PC-3 (cell line): ENCODE measurements at regions not wholly inside any gene's neighbourhood (a gene's known extent, or its start where the extent isn't known, plus 50 kb on each side); places are given as distances from the start of the nearest gene placed in this dataset.

Experiments
- ATAC-seq: fragments of 200-7000 bp; cut with Tn5 transposase; 2 replicates; pipeline ENCODE4 v1.9.1; 2020; ENCODE audit warnings: mild to moderate bottlenecking, moderate library complexity
- BruUV-seq: library from RNA; stranded (reverse); fragments of 400-500 nt; replicated peaks from 2 replicates; lab custom pipeline; 2021; lab: Mats Ljungman, UMichigan
- CTCF ChIA-PET: fragments of 300-600 bp; sonication (Branson Sonifier 250); formaldehyde crosslinking; loops from one replicate; lab custom pipeline; 2022; ENCODE audit warnings: antibody characterized with exemption; lab: Charles Lee
- POLR2A ChIA-PET: fragments of 300-600 bp; sonication (Branson Sonifier 250); formaldehyde crosslinking; loops from one replicate; lab custom pipeline; 2022; ENCODE audit warnings: antibody characterized with exemption; ENCODE audit not compliant: unreplicated experiment; lab: Charles Lee
- DNase-seq: peaks from one replicate; pipeline ENCODE4 v3.0.0-alpha.2; 2015
- H2AFZ ChIP-seq: fragments of 300-600 bp; sonication (generic); 2 replicates; pipeline ENCODE4 v1.6.0; 2016; ENCODE audit warnings: antibody characterized with exemption, low read length
- H3F3A ChIP-seq: fragments of 300-600 bp; sonication (generic); one replicate; pipeline ENCODE4 v1.6.0; 2017; ENCODE audit warnings: antibody characterized with exemption, low read length, control low read depth, mild to moderate bottlenecking; ENCODE audit not compliant: unreplicated experiment
- H3K27ac ChIP-seq: fragments of 300-600 bp; sonication (generic); 2 replicates; pipeline ENCODE4 v1.5.1; 2016; ENCODE audit warnings: mild to moderate bottlenecking, low read length
- H3K27me3 ChIP-seq: fragments of 300-600 bp; sonication (generic); 2 replicates; pipeline ENCODE4 v1.6.1; 2016; ENCODE audit warnings: low read length, mixed read lengths
- H3K36me3 ChIP-seq: fragments of 300-600 bp; sonication (generic); 2 replicates; pipeline ENCODE4 v1.6.1; 2016; ENCODE audit warnings: low read depth, mixed run types, low read length, mixed read lengths
- H3K4me1 ChIP-seq: fragments of 300-600 bp; sonication (generic); 2 replicates; pipeline ENCODE4 v1.5.1; 2016; ENCODE audit warnings: low read length; ENCODE audit not compliant: insufficient read depth
- H3K4me2 ChIP-seq: fragments of 300-600 bp; sonication (generic); 2 replicates; pipeline ENCODE4 v1.6.0; 2016; ENCODE audit warnings: low read length
- H3K4me3 ChIP-seq: fragments of 300-600 bp; sonication (generic); 2 replicates; pipeline ENCODE4 v1.5.1; 2016; ENCODE audit warnings: mild to moderate bottlenecking, low read length, mixed read lengths
- H3K79me2 ChIP-seq: fragments of 300-600 bp; sonication (generic); 2 replicates; pipeline ENCODE4 v1.6.1; 2017; ENCODE audit warnings: low read length, mixed read lengths
- H3K9ac ChIP-seq: fragments of 300-600 bp; sonication (generic); 2 replicates; pipeline ENCODE4 v1.6.0; 2016; ENCODE audit warnings: mild to moderate bottlenecking, low read length
- H3K9me2 ChIP-seq: fragments of 300-600 bp; sonication (generic); replicated peaks from 2 replicates; pipeline ENCODE4 v1.6.1; 2016; ENCODE audit warnings: mixed run types, low read length, mixed read lengths
- H3K9me3 ChIP-seq: fragments of 300-600 bp; sonication (generic); 2 replicates; pipeline ENCODE4 v1.6.1; 2016; ENCODE audit warnings: low read length, mixed read lengths
- H4K20me1 ChIP-seq: fragments of 300-600 bp; sonication (generic); 2 replicates; pipeline ENCODE4 v1.6.1; 2016; ENCODE audit warnings: low read length, mixed read lengths
- EZH2 ChIP-seq: fragments of 300-600 bp; sonication (generic); IDR thresholded peaks from one replicate; pipeline ENCODE4 v1.6.1; 2017; ENCODE audit warnings: antibody characterized with exemption, mild to moderate bottlenecking, low read length; ENCODE audit not compliant: unreplicated experiment
- EZH2phosphoT487 ChIP-seq: fragments of 300-600 bp; sonication (generic); IDR thresholded peaks from 2 replicates; pipeline ENCODE4 v1.6.1; 2018; ENCODE audit warnings: mild to moderate bottlenecking, antibody characterized with exemption, low read length, borderline replicate concordance
- intact Hi-C: fragments of 100-400 bp; cut with micrococcal nuclease; formaldehyde crosslinking; loops from 2 replicates; pipeline ENCODE4 v1.9.0; 2023
- TF ChIP-seq, protein P1 (sequence below): fragments of 300-600 bp; sonication (generic); conservative IDR thresholded peaks from 2 replicates; pipeline ENCODE4 v1.5.1; 2017; ENCODE audit warnings: antibody characterized with exemption, low read depth, mild to moderate bottlenecking, low read length

DNA sequence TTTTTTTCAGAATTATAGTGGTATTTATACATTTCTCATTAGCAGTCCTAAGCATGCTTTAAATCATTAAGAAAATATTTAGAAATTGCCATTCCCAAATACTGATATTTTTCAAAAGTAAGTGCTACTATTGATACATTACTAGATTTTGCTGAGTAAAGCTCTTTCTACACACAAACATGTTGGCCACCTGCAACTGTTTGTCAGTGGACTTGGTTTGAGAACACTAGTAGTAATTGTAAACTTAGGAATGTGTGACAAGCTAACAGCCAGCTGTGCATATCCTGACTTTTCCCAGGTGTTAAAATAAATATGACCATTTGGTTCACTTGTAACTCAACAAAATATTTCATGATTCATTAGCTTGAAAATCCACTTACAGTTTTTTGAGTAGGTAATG lies 103.1 kb downstream of the MSTN start:
- Histone ChIP-seq H3K4me1 (no peaks in the 10 kb centered on the region), H3K36me3 (no peaks in the 10 kb centered on the region), H3K4me3 (no peak overlapping the region), H3K9me2 (no peaks in the 10 kb centered on the region), H3K4me2 (no peak overlapping the region), H3K27ac (no peak overlapping the region), H4K20me1 (no peaks in the 10 kb centered on the region), H3K9me3 (no peaks in the 10 kb centered on the region), H3K79me2 (no peaks in the 10 kb centered on the region), H3K27me3 (no peaks in the 10 kb centered on the region), H3K9ac (no peak overlapping the region), H3F3A (no peaks in the 10 kb centered on the region), H2AFZ (no peak overlapping the region)
- no peak for ATAC-seq
- BruUV-seq = no TSS peak
- ChIA-PET CTCF (no interaction called here), POLR2A (no interaction called here)
- TF ChIP-seq, protein P1, sequence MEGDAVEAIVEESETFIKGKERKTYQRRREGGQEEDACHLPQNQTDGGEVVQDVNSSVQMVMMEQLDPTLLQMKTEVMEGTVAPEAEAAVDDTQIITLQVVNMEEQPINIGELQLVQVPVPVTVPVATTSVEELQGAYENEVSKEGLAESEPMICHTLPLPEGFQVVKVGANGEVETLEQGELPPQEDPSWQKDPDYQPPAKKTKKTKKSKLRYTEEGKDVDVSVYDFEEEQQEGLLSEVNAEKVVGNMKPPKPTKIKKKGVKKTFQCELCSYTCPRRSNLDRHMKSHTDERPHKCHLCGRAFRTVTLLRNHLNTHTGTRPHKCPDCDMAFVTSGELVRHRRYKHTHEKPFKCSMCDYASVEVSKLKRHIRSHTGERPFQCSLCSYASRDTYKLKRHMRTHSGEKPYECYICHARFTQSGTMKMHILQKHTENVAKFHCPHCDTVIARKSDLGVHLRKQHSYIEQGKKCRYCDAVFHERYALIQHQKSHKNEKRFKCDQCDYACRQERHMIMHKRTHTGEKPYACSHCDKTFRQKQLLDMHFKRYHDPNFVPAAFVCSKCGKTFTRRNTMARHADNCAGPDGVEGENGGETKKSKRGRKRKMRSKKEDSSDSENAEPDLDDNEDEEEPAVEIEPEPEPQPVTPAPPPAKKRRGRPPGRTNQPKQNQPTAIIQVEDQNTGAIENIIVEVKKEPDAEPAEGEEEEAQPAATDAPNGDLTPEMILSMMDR = no peak
- TF ChIP-seq EZH2 = no peak
- no peak for TF ChIP-seq EZH2phosphoT487
- DNase-seq = no peak
- intact Hi-C loops = no loop called here

DNA sequence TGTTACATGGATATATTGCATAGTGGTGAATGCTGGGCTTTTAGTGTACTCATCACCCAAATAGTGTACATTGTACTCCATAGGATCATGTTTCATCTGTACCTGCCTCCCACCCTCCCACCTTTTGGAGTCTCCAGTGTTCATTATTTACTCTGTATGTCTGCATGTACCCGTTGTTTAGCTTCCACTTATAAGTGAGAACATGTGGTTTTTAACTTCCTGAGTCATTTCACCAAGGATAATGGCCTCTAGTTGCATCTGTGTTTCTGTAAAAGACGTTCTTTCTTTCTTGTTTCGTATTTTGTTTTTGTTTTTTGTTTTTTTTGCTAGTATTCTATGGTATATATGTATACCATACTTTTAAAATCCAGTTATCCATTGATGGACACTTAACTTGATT lies 107.5 kb downstream of the MSTN start:
- DNase-seq (no peak), ATAC-seq (no peak)
- H3K4me3 ChIP-seq = no peak overlapping the region
- no peak overlapping the region for H3K27ac ChIP-seq
- no peaks in the 10 kb centered on the region for H3K4me1 ChIP-seq
- H3K79me2 ChIP-seq = no peaks in the 10 kb centered on the region
- TF ChIP-seq, protein P1 = no peak
- no peak for TF ChIP-seq EZH2phosphoT487
- no peak for TF ChIP-seq EZH2
- no peaks in the 10 kb centered on the region for H3K9me2 ChIP-seq
- H3K36me3 ChIP-seq = no peaks in the 10 kb centered on the region
- no peaks in the 10 kb centered on the region for H3F3A ChIP-seq
- no peaks in the 10 kb centered on the region for H3K27me3 ChIP-seq
- no peak overlapping the region for H2AFZ ChIP-seq
- ChIA-PET POLR2A (no interaction called here), CTCF (no interaction called here)
- no peak overlapping the region for H3K4me2 ChIP-seq
- no TSS peak for BruUV-seq
- no peaks in the 10 kb centered on the region for H3K9me3 ChIP-seq
- H4K20me1 ChIP-seq = no peaks in the 10 kb centered on the region
- H3K9ac ChIP-seq = no peak overlapping the region
- intact Hi-C loops = no loop called here

DNA sequence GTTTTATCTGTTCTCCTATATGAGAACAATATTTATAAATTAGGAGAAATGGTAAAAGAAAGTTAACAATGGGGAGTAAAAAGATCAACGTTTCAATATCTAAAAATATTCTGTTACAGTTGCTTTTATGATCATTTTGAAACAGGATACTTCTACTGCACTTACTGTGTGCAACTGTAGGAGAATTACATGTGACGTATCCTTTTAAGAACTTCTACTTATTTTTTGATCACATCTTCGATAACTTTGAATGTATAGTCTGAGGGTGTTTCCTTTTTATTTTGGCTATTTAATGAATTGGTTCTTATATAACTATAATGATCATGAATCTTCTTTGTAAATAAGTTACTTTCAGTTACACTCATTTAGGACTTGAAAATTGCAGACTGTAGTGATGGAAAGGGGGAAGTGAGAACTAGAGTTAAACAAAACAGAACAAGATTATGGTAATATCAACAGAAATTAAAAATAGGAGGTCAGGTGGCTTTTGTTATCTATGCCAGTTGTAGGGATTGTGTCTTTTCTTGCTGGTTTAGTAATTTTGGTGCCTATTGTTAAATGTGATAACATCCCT lies 109.9 kb downstream of the MSTN start:
- ChIA-PET CTCF (no interaction called here), POLR2A (no interaction called here)
- H3K4me3 ChIP-seq = no peak overlapping the region
- no peaks in the 10 kb centered on the region for H3K4me1 ChIP-seq
- no peak for ATAC-seq
- no peak for TF ChIP-seq EZH2
- TF ChIP-seq EZH2phosphoT487 = no peak
- TF ChIP-seq, protein P1 = no peak
- H3K9ac ChIP-seq = no peak overlapping the region
- no peak overlapping the region for H3K27ac ChIP-seq
- intact Hi-C loops = no loop called here
- BruUV-seq = no TSS peak
- no peaks in the 10 kb centered on the region for H3K9me3 ChIP-seq
- no peaks in the 10 kb centered on the region for H4K20me1 ChIP-seq
- DNase-seq = no peak
- no peaks in the 10 kb centered on the region for H3K27me3 ChIP-seq
- no peak overlapping the region for H3K4me2 ChIP-seq
- no peaks in the 10 kb centered on the region for H3K36me3 ChIP-seq
- no peak overlapping the region for H2AFZ ChIP-seq
- no peaks in the 10 kb centered on the region for H3K9me2 ChIP-seq
- no peaks in the 10 kb centered on the region for H3F3A ChIP-seq
- H3K79me2 ChIP-seq = no peaks in the 10 kb centered on the region
